Right atrium auricular region (tissue), 2 donors: ENCODE measurements at regions not wholly inside any gene's neighbourhood (a gene's known extent, or its start where the extent isn't known, plus 50 kb on each side); places are given as distances from the start of the nearest gene placed in this dataset.

Experiments used
- DNase-seq: peaks from one replicate; pipeline ENCODE4 v3.0.0-alpha.2; 2019; ENCODE audit warnings: low spot score
- H3K27ac ChIP-seq, 2 donors: fragments of 200-600 bp; sonication (generic); 1 replicate in 1 of 2; 2 replicates in 1 of 2; pipeline ENCODE4 v1.5.1; 2016 to 2019
- H3K27me3 ChIP-seq, 2 donors: fragments of 200-600 bp; sonication (generic); one replicate each; pipeline versions ENCODE4 v1.5.1 to v1.6.0; 2017 to 2019
- H3K36me3 ChIP-seq: fragments of 200-600 bp; sonication (generic); one replicate; pipeline ENCODE4 v1.5.1; 2016
- H3K4me1 ChIP-seq, 2 donors: fragments of 200-600 bp; sonication (generic); one replicate each; pipeline versions ENCODE4 v1.5.1 to v1.6.0; 2017 to 2019
- H3K4me3 ChIP-seq, 2 donors: fragments of 200-600 bp; sonication (generic); 1 replicate in 1 of 2; 2 replicates in 1 of 2; pipeline ENCODE4 v1.5.1; 2017 to 2019; ENCODE audit warnings: mild to moderate bottlenecking in 1 of 2, moderate library complexity in 1 of 2
- H3K9me3 ChIP-seq, 2 donors: fragments of 200-600 bp; sonication (generic); one replicate each; pipeline ENCODE4 v1.5.1; 2019
- CTCF ChIP-seq, 2 donors: fragments of 200-600 bp; sonication (generic); IDR thresholded peaks; one replicate each; pipeline ENCODE4 v1.5.1; 2019; ENCODE audit warnings: antibody characterized with exemption in 2 of 2

GRCh38 chr12:62130834-62131552 is 129.2 kb upstream of the USP15 start:
- DNase-seq = no peak
- Histone ChIP-seq H3K9me3 (no peaks in the 10 kb centered on the region), H3K4me3 (no peak overlapping the region), H3K36me3 (no peaks in the 10 kb centered on the region), H3K27me3 (no peaks in the 10 kb centered on the region), H3K27ac (no peak overlapping the region), H3K4me1 (no peaks in the 10 kb centered on the region)
- TF ChIP-seq CTCF (IDR thresholded peaks at IDR 0.05) = no peak

- Histone ChIP-seq H3K4me3 (no peak overlapping the region), H3K27ac (no peak overlapping the region), H3K36me3 (no peaks in the 10 kb centered on the region), H3K9me3 (no peaks in the 10 kb centered on the region), H3K27me3 (no peaks in the 10 kb centered on the region), H3K4me1 (no peaks in the 10 kb centered on the region)
- DNase-seq = no peak
- TF ChIP-seq CTCF (IDR thresholded peaks at IDR 0.05) = no peak
Measured at GRCh38 chr12:62133440-62133839, 126.8 kb upstream of the USP15 start.

DNA sequence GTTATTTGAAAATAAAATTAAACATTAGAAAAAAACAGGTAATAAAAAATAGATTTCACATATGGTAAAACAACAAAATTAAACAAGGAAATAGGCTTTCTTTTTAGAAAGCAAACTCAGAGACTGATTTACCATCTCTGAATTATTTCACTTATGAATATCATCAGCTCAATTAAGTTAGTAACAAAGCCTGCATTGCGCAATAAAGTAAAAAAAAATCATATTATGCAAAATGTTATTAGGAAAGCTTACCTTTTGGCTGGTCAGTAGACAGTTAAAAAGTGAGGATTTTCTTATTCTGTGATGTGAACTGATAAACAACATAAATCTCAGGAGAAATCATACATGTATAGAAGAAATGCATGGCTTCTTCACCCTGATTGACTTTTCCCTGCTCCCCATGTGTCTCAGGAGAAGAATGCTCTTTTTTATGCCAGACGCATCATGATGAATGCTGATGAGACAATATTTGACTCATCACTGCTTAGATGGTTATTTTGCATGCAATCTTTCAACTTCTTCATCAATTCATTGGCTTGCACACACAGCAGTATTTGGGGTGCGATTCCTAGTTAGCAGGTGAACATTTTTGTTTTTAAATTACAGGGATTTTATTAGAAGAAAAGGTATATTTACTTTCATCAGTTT is 124.5 kb upstream of the USP15 start:
- Histone ChIP-seq H3K9me3 (no peaks in the 10 kb centered on the region), H3K4me3 (no peak overlapping the region), H3K4me1 (no peaks in the 10 kb centered on the region), H3K36me3 (no peaks in the 10 kb centered on the region), H3K27me3 (no peaks in the 10 kb centered on the region), H3K27ac (no peak overlapping the region)
- no peak for TF ChIP-seq CTCF (IDR thresholded peaks at IDR 0.05)
- DNase-seq = no peak

DNA sequence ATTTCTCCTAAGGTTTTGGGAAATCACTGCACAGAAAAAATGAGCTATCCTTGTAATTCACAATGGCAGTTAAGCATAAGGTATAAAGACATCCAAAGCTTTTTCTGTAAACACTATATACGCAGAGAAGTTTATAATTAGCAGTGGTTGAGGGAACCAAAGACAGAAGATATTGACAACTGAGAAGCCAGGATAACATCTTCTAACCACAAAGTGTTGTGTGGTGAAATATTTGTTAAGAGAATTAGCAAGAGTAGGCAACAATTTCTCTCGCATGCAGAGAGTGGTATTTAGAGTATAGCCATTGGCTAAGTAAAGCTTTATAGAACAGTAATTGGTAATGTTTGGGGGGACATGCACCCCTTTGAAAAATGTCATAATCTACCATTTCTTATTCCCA is 123.7 kb upstream of the USP15 start:
- Histone ChIP-seq H3K27ac (no peak overlapping the region), H3K4me3 (no peak overlapping the region), H3K4me1 (no peaks in the 10 kb centered on the region), H3K36me3 (no peaks in the 10 kb centered on the region), H3K9me3 (no peaks in the 10 kb centered on the region), H3K27me3 (no peaks in the 10 kb centered on the region)
- no peak for DNase-seq
- no peak for TF ChIP-seq CTCF (IDR thresholded peaks at IDR 0.05)

DNA sequence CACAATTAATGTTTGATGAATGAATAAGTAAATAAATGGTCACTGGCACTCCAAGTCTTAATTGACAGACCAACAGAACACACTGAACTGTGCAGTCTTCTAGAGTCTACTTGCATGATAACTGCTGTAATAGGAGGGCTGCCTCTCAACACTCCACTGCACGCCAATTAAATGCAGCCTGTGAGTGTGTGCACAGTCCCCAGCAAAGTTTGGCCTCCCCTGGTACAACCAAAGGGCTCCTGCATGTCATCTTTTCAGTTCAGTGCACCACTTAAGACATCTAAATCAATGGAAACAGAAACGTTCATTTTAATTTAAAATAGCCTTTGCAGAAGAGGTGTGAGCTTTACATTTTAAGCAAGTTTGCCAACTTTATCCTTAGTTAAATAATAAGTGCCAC is 121.7 kb upstream of the USP15 start:
- no peaks in the 10 kb centered on the region for H3K4me1 ChIP-seq
- no peaks in the 10 kb centered on the region for H3K9me3 ChIP-seq
- no peak for TF ChIP-seq CTCF (IDR thresholded peaks at IDR 0.05)
- DNase-seq = no peak
- no peak overlapping the region for H3K4me3 ChIP-seq
- H3K36me3 ChIP-seq = no peaks in the 10 kb centered on the region
- H3K27ac ChIP-seq = no peak overlapping the region
- no peaks in the 10 kb centered on the region for H3K27me3 ChIP-seq
